Neuronal stem cell (in vitro differentiated cells): ENCODE measurements at regions not wholly inside any gene's neighbourhood (a gene's known extent, or its start where the extent isn't known, plus 50 kb on each side); places are given as distances from the start of the nearest gene placed in this dataset.
"Not testable (repeated sequence)": the region's sequence is repeated elsewhere in the genome, so short reads cannot be mapped to it uniquely, and the experiment has no call there.

ENCODE experiments used
- DNase-seq: peaks from one replicate; pipeline ENCODE4 v3.0.0-alpha.2; 2013; ENCODE audit warnings: low spot score
- H2AFZ ChIP-seq: one replicate; pipeline ENCODE4 v1.6.1; 2013; ENCODE audit warnings: mild to moderate bottlenecking, low read length, inconsistent platforms
- H2AK5ac ChIP-seq: 2 replicates; pipeline ENCODE4 v1.6.1; 2013; ENCODE audit warnings: low read depth, mild to moderate bottlenecking, inconsistent platforms, low read length, moderate library complexity, mixed read lengths
- H2BK120ac ChIP-seq: 2 replicates; pipeline ENCODE4 v1.6.1; 2013; ENCODE audit warnings: low read depth, mild to moderate bottlenecking, inconsistent platforms, low read length, moderate library complexity, mixed read lengths
- H2BK12ac ChIP-seq: one replicate; pipeline ENCODE4 v1.6.1; 2013; ENCODE audit warnings: low read length, inconsistent platforms
- H2BK15ac ChIP-seq: 2 replicates; pipeline ENCODE4 v1.6.1; 2013; ENCODE audit warnings: mild to moderate bottlenecking, low read length, inconsistent platforms, mixed read lengths
- H2BK5ac ChIP-seq: one replicate; pipeline ENCODE4 v1.6.1; 2013; ENCODE audit warnings: inconsistent platforms, mild to moderate bottlenecking, low read length, moderate library complexity
- H3K14ac ChIP-seq: one replicate; pipeline ENCODE4 v1.6.1; 2013; ENCODE audit warnings: low read length, inconsistent platforms
- H3K18ac ChIP-seq: 2 replicates; pipeline ENCODE4 v1.6.1; 2013; ENCODE audit warnings: low read length, inconsistent platforms
- H3K23ac ChIP-seq: 2 replicates; pipeline ENCODE4 v1.6.1; 2013; ENCODE audit warnings: low read depth, mild to moderate bottlenecking, mixed read lengths, low read length, inconsistent platforms; ENCODE audit not compliant: poor library complexity
- H3K27ac ChIP-seq: replicated peaks from 3 replicates; pipeline ENCODE4 v1.5.1; 2013; ENCODE audit warnings: low read length, inconsistent platforms
- H3K27me3 ChIP-seq, 3 experiments: 2 replicates each; pipeline ENCODE4 v1.6.1; 2013; ENCODE audit warnings: low read length in 3 of 3, mild to moderate bottlenecking in 2 of 3, inconsistent platforms in 1 of 3, low read depth in 1 of 3, mixed read lengths in 1 of 3, moderate library complexity in 1 of 3; ENCODE audit not compliant: control insufficient read depth in 3 of 3, insufficient read depth in 3 of 3
- H3K36me3 ChIP-seq, 2 donors: replicated peaks in 1 of 2; 2 replicates each; pipeline ENCODE4 v1.6.1; 2013; ENCODE audit warnings: low read length in 2 of 2; ENCODE audit not compliant: control insufficient read depth in 2 of 2, insufficient read depth in 2 of 2
- H3K4ac ChIP-seq: 2 replicates; pipeline ENCODE4 v1.6.1; 2013; ENCODE audit warnings: inconsistent platforms, mild to moderate bottlenecking, low read length, moderate library complexity
- H3K4me1 ChIP-seq, 2 donors: 1 replicate in 1 of 2; 2 replicates in 1 of 2; pipeline ENCODE4 v1.6.1; 2013; ENCODE audit warnings: low read length in 2 of 2, low read depth in 1 of 2; ENCODE audit not compliant: control insufficient read depth in 2 of 2, insufficient read depth in 1 of 2
- H3K4me2 ChIP-seq: one replicate; pipeline ENCODE4 v1.6.1; 2013; ENCODE audit warnings: mild to moderate bottlenecking, low read length, inconsistent platforms; ENCODE audit not compliant: insufficient read depth, poor library complexity, severe bottlenecking
- H3K4me3 ChIP-seq, 2 donors: 2 replicates each; pipeline ENCODE4 v1.5.1; 2013; ENCODE audit warnings: low read length in 2 of 2, mild to moderate bottlenecking in 2 of 2, inconsistent platforms in 1 of 2, moderate library complexity in 1 of 2
- H3K79me1 ChIP-seq: one replicate; pipeline ENCODE4 v1.6.1; 2013; ENCODE audit warnings: low read depth, mild to moderate bottlenecking, inconsistent platforms, low read length, moderate library complexity
- H3K9ac ChIP-seq: one replicate; pipeline ENCODE4 v1.6.1; 2013; ENCODE audit warnings: mild to moderate bottlenecking, low read depth, low read length, inconsistent platforms; ENCODE audit not compliant: poor library complexity
- H3K9me3 ChIP-seq, 2 donors: replicated peaks in 1 of 2; 2 replicates each; pipeline versions ENCODE3 to v1.6.1; 2013; ENCODE audit warnings: low read length in 2 of 2, mild to moderate bottlenecking in 2 of 2, inconsistent platforms in 1 of 2, low read depth in 1 of 2, mixed read lengths in 1 of 2, moderate library complexity in 1 of 2; ENCODE audit not compliant: control insufficient read depth in 2 of 2, insufficient read depth in 1 of 2
- H4K8ac ChIP-seq: one replicate; pipeline ENCODE4 v1.6.1; 2013; ENCODE audit warnings: low read depth, mild to moderate bottlenecking, inconsistent platforms, low read length, moderate library complexity
- H4K91ac ChIP-seq: one replicate; pipeline ENCODE4 v1.6.1; 2013; ENCODE audit warnings: low read length, low read depth, mild to moderate bottlenecking, inconsistent platforms; ENCODE audit not compliant: poor library complexity
- WGBS, 2 donors: extraction: QIAGEN DNeasy Blood & Tissue Kit; methylation state at CpG; one replicate each; pipeline ENCODE4 v1.1.7; 2013; ENCODE audit warnings: missing lambda C conversion rate in 2 of 2, mixed read lengths in 1 of 2; ENCODE audit not compliant: insufficient read length in 2 of 2, insufficient replicate concordance in 1 of 2; ENCODE audit errors: extremely low coverage in 2 of 2; 5-methylcytosine and 5-hydroxymethylcytosine counted together

GRCh38 chrX:88956059-88956458 is 209.0 kb downstream of the CPXCR1 start:
- not testable (repeated sequence) for H3K18ac ChIP-seq, H3K9ac ChIP-seq, H4K91ac ChIP-seq, H2AFZ ChIP-seq, H2BK5ac ChIP-seq, H3K27me3 ChIP-seq, H3K4me2 ChIP-seq, H3K4me1 ChIP-seq, H2BK120ac ChIP-seq, H3K27ac ChIP-seq, H3K36me3 ChIP-seq, H3K4me3 ChIP-seq, H3K4ac ChIP-seq, H4K8ac ChIP-seq, H3K79me1 ChIP-seq, H2BK12ac ChIP-seq, H3K14ac ChIP-seq, DNase-seq, H3K23ac ChIP-seq, H2AK5ac ChIP-seq, H3K9me3 ChIP-seq, H2BK15ac ChIP-seq
- WGBS, 2 donors = no CpG with 5 or more reads among the region's 4 CpGs

- no peak overlapping the region for H3K18ac ChIP-seq
- H2BK120ac ChIP-seq = no peak overlapping the region
- no peak overlapping the region for H2BK5ac ChIP-seq
- no peak overlapping the region for H3K23ac ChIP-seq
- H3K79me1 ChIP-seq = no peaks in the 10 kb centered on the region
- H2AK5ac ChIP-seq = no peak overlapping the region
- no peak overlapping the region for H3K14ac ChIP-seq
- no peak for DNase-seq
- no peaks in the 10 kb centered on the region for H3K9me3 ChIP-seq
- no peak overlapping the region for H3K9ac ChIP-seq
- no peak overlapping the region for H3K4me2 ChIP-seq
- no peak overlapping the region for H4K8ac ChIP-seq
- H3K36me3 ChIP-seq = no peaks in the 10 kb centered on the region
- no peak overlapping the region for H2BK12ac ChIP-seq
- no peak overlapping the region for H2BK15ac ChIP-seq
- no peak overlapping the region for H4K91ac ChIP-seq
- H3K4me1 ChIP-seq = no peaks in the 10 kb centered on the region
- H2AFZ ChIP-seq = no peak overlapping the region
- H3K4me3 ChIP-seq = no peak overlapping the region
- no CpG with 5 or more reads among the region's 1 CpG for WGBS, 2 donors
- H3K27me3 ChIP-seq = no peaks in the 10 kb centered on the region
- no peak overlapping the region for H3K4ac ChIP-seq
- no peak overlapping the region for H3K27ac ChIP-seq
Observed at GRCh38 chrX:88977835-88978234, 230.8 kb downstream of the CPXCR1 start.

GRCh38 chrX:88982183-88982582 is 235.2 kb downstream of the CPXCR1 start:
- H3K4ac ChIP-seq = no peak overlapping the region
- H3K9me3 ChIP-seq = no peaks in the 10 kb centered on the region
- no peaks in the 10 kb centered on the region for H3K36me3 ChIP-seq
- H2BK15ac ChIP-seq = no peak overlapping the region
- H4K91ac ChIP-seq = no peak overlapping the region
- H4K8ac ChIP-seq = no peak overlapping the region
- H2BK5ac ChIP-seq = no peak overlapping the region
- no peaks in the 10 kb centered on the region for H3K79me1 ChIP-seq
- no peak overlapping the region for H3K4me3 ChIP-seq
- no peak overlapping the region for H2BK12ac ChIP-seq
- no peaks in the 10 kb centered on the region for H3K27me3 ChIP-seq
- H3K14ac ChIP-seq = no peak overlapping the region
- no CpG with 5 or more reads among the region's 22 CpGs for WGBS, 2 donors
- no peak overlapping the region for H3K27ac ChIP-seq
- no peak overlapping the region for H3K18ac ChIP-seq
- H3K4me1 ChIP-seq = no peaks in the 10 kb centered on the region
- no peak for DNase-seq
- H2AFZ ChIP-seq = no peak overlapping the region
- no peak overlapping the region for H2BK120ac ChIP-seq
- H2AK5ac ChIP-seq = no peak overlapping the region
- H3K23ac ChIP-seq = no peak overlapping the region
- no peak overlapping the region for H3K4me2 ChIP-seq
- H3K9ac ChIP-seq = no peak overlapping the region

- H3K27me3 ChIP-seq = no peaks in the 10 kb centered on the region
- no peak overlapping the region for H2BK15ac ChIP-seq
- no peak overlapping the region for H2BK12ac ChIP-seq
- H3K79me1 ChIP-seq = no peaks in the 10 kb centered on the region
- no peak overlapping the region for H4K8ac ChIP-seq
- no peak overlapping the region for H3K23ac ChIP-seq
- H3K27ac ChIP-seq = no peak overlapping the region
- no peak overlapping the region for H3K4me3 ChIP-seq
- H2BK120ac ChIP-seq = no peak overlapping the region
- H3K4me2 ChIP-seq = no peak overlapping the region
- H4K91ac ChIP-seq = no peak overlapping the region
- H3K4me1 ChIP-seq = no peaks in the 10 kb centered on the region
- no CpG with 5 or more reads among the region's 3 CpGs for WGBS, 2 donors
- H3K4ac ChIP-seq = no peak overlapping the region
- no peak overlapping the region for H2AFZ ChIP-seq
- H3K9ac ChIP-seq = no peak overlapping the region
- DNase-seq = no peak
- H3K14ac ChIP-seq = no peak overlapping the region
- H2AK5ac ChIP-seq = no peak overlapping the region
- H3K9me3 ChIP-seq = no peaks in the 10 kb centered on the region
- H3K36me3 ChIP-seq = no peaks in the 10 kb centered on the region
- no peak overlapping the region for H2BK5ac ChIP-seq
- H3K18ac ChIP-seq = no peak overlapping the region
Observed at GRCh38 chrX:88982933-88983332, 235.9 kb downstream of the CPXCR1 start.
